ENCODE measurements at regions not wholly inside any gene's neighbourhood (a gene's known extent, or its start where the extent isn't known, plus 50 kb on each side); places are given as distances from the start of the nearest gene placed in this dataset.

- no peak for TF ChIP-seq CTCF (IDR thresholded peaks at IDR 0.05; ENCODE audit: low read length, missing control alignments)
- DNase-seq (ENCODE audit: low read depth), result no peak
- H3K4me3 ChIP-seq (replicated peaks; ENCODE audit: low read depth, low read length), result no peak overlapping the region
Measured at GRCh38 chr5:50969151-50970031, 303.0 kb downstream of the PARP8 start.

GRCh38 chr5:50975840-50976239 lies 309.4 kb downstream of the PARP8 start:
- DNase-seq (ENCODE audit: low read depth), result no peak
- TF ChIP-seq CTCF (IDR thresholded peaks at IDR 0.05; ENCODE audit: low read length, missing control alignments), result no peak

GRCh38 chr5:50978924-50979323 lies 312.5 kb downstream of the PARP8 start:
- DNase-seq (ENCODE audit: low read depth), result no peak
- no peak for TF ChIP-seq CTCF (IDR thresholded peaks at IDR 0.05; ENCODE audit: low read length, missing control alignments)
- H3K4me3 ChIP-seq (replicated peaks; ENCODE audit: low read depth, low read length), result no peak overlapping the region

More at GRCh38 chr5:50975840-50976239, 309.4 kb downstream of the PARP8 start:
- H3K4me3 ChIP-seq (replicated peaks; ENCODE audit: low read depth, low read length), result no peak overlapping the region

- no peak overlapping the region for H3K4me3 ChIP-seq (replicated peaks; ENCODE audit: low read depth, low read length)
- DNase-seq (ENCODE audit: low read depth), result no peak
- TF ChIP-seq CTCF (IDR thresholded peaks at IDR 0.05; ENCODE audit: low read length, missing control alignments), result no peak
Measured at GRCh38 chr5:50984640-50985039, 318.2 kb downstream of the PARP8 start.

- H3K4me3 ChIP-seq (replicated peaks; ENCODE audit: low read depth, low read length), result no peak overlapping the region
- TF ChIP-seq CTCF (IDR thresholded peaks at IDR 0.05; ENCODE audit: low read length, missing control alignments), result no peak
- DNase-seq (ENCODE audit: low read depth), result no peak
Measured at GRCh38 chr5:50990296-50990924, 324.0 kb downstream of the PARP8 start.

GRCh38 chr5:50995285-50995942 lies 329.0 kb downstream of the PARP8 start:
- H3K4me3 ChIP-seq (replicated peaks; ENCODE audit: low read depth, low read length), result no peak overlapping the region
- TF ChIP-seq CTCF (IDR thresholded peaks at IDR 0.05; ENCODE audit: low read length, missing control alignments), result no peak
- no peak for DNase-seq (ENCODE audit: low read depth)

Measured in fibroblast of pulmonary artery (primary cell).